Neural cell (in vitro differentiated cells): ENCODE measurements at regions not wholly inside any gene's neighbourhood (a gene's known extent, or its start where the extent isn't known, plus 50 kb on each side); places are given as distances from the start of the nearest gene placed in this dataset.

Experiments
- H2AFZ ChIP-seq: fragments of 200-600, 300-800 bp; sonication (generic), shearing (Covaris generic); 2 replicates; pipeline ENCODE4 v1.6.0; 2014; ENCODE audit warnings: low read depth, mild to moderate bottlenecking, antibody characterized with exemption, low read length, moderate library complexity
- H3F3A ChIP-seq: fragments of 200-600 bp; shearing (Covaris generic); 2 replicates; pipeline ENCODE4 v1.6.1; 2016; ENCODE audit warnings: mild to moderate bottlenecking, moderate library complexity, mixed read lengths, antibody characterized with exemption, low read length; ENCODE audit not compliant: insufficient read depth, poor library complexity, severe bottlenecking
- H3K27ac ChIP-seq: fragments of 200-600, 300-800 bp; sonication (generic), shearing (Covaris generic); 2 replicates; pipeline ENCODE4 v1.5.1; 2014; ENCODE audit warnings: mild to moderate bottlenecking, low read length, moderate library complexity
- H3K27me3 ChIP-seq: fragments of 300-800, 200-600 bp; sonication (generic), shearing (Covaris generic); 2 replicates; pipeline ENCODE4 v1.6.0; 2014; ENCODE audit warnings: mild to moderate bottlenecking, low read depth, low read length, moderate library complexity; ENCODE audit not compliant: insufficient read depth
- H3K36me3 ChIP-seq: fragments of 300-800, 200-600 bp; sonication (generic), shearing (Covaris generic); 2 replicates; pipeline ENCODE4 v1.5.1; 2014; ENCODE audit warnings: mild to moderate bottlenecking, antibody characterized with exemption, low read length, moderate library complexity; ENCODE audit not compliant: insufficient read depth
- H3K4me2 ChIP-seq: fragments of 300-800, 200-600 bp; sonication (generic), shearing (Covaris generic); 2 replicates; pipeline ENCODE4 v1.6.0; 2014; ENCODE audit warnings: mild to moderate bottlenecking, low read length
- H3K4me3 ChIP-seq: fragments of 300-800, 200-600 bp; sonication (generic), shearing (Covaris generic); 2 replicates; pipeline ENCODE4 v1.5.1; 2014; ENCODE audit warnings: mild to moderate bottlenecking, low read length, moderate library complexity
- H3K79me2 ChIP-seq: fragments of 200-600 bp; shearing (Covaris generic); replicated peaks from 2 replicates; pipeline ENCODE4 v1.6.0; 2014; ENCODE audit warnings: mild to moderate bottlenecking, low read length, moderate library complexity; ENCODE audit not compliant: insufficient read depth
- H3K9ac ChIP-seq: fragments of 300-800, 200-600 bp; sonication (generic), shearing (Covaris generic); 2 replicates; pipeline ENCODE4 v1.6.1; 2016; ENCODE audit warnings: mild to moderate bottlenecking, low read length, mixed read lengths
- H3K9me2 ChIP-seq: fragments of 200-600 bp; shearing (Covaris generic); 2 replicates; pipeline ENCODE4 v1.6.1; 2016; ENCODE audit warnings: mild to moderate bottlenecking, low read length, mixed read lengths; ENCODE audit not compliant: insufficient read depth
- H3K9me3 ChIP-seq: fragments of 200-600, 300-800 bp; sonication (generic), shearing (Covaris generic); 2 replicates; pipeline ENCODE4 v1.6.1; 2016; ENCODE audit warnings: mild to moderate bottlenecking, mixed run types, low read length, moderate library complexity, mixed read lengths
- H4K20me1 ChIP-seq: fragments of 200-600 bp; shearing (Covaris generic); 2 replicates; pipeline ENCODE4 v1.6.1; 2016; ENCODE audit warnings: mild to moderate bottlenecking, mixed run types; ENCODE audit not compliant: insufficient read depth
- EP300 ChIP-seq: fragments of 450-650 bp; conservative IDR thresholded peaks from 2 replicates; pipeline ENCODE4 v1.6.1; 2014; ENCODE audit warnings: antibody characterized with exemption, mild to moderate bottlenecking, moderate library complexity; ENCODE audit not compliant: poor library complexity, severe bottlenecking
- EZH2 ChIP-seq: fragments of 200-600, 300-800 bp; shearing (Covaris generic), sonication (generic); IDR thresholded peaks from 2 replicates; pipeline ENCODE4 v1.6.1; 2014; ENCODE audit warnings: antibody characterized with exemption, low read length, borderline replicate concordance, mild to moderate bottlenecking; ENCODE audit not compliant: insufficient read depth, poor library complexity, severe bottlenecking
- MXI1 ChIP-seq: fragments of 450-650 bp; conservative IDR thresholded peaks from 2 replicates; pipeline ENCODE4 v1.6.1; 2014; ENCODE audit warnings: antibody characterized with exemption, mild to moderate bottlenecking; ENCODE audit not compliant: poor library complexity, severe bottlenecking
- POLR2AphosphoS5 ChIP-seq: IDR thresholded peaks from 2 replicates; pipeline ENCODE4 v1.6.1; 2012
- RAD21 ChIP-seq: fragments of 450-650 bp; conservative IDR thresholded peaks from 2 replicates; pipeline ENCODE4 v1.6.1; 2014; ENCODE audit warnings: antibody characterized with exemption, mild to moderate bottlenecking, moderate library complexity
- SMC3 ChIP-seq: fragments of 450-650 bp; conservative IDR thresholded peaks from 2 replicates; pipeline ENCODE4 v1.6.1; 2014; ENCODE audit warnings: antibody characterized with exemption, mild to moderate bottlenecking, moderate library complexity; ENCODE audit not compliant: poor library complexity
- TAF1 ChIP-seq: IDR thresholded peaks from 2 replicates; pipeline ENCODE4 v1.6.1; 2012; ENCODE audit warnings: low read depth
- TF ChIP-seq, protein P1 (sequence below): IDR thresholded peaks from 2 replicates; pipeline ENCODE4 v1.6.1; 2012; ENCODE audit warnings: borderline replicate concordance
- TF ChIP-seq, protein P2 (sequence below): fragments of 450-650 bp; IDR thresholded peaks from 2 replicates; pipeline ENCODE4 v1.5.1; 2014; ENCODE audit warnings: antibody characterized with exemption, mild to moderate bottlenecking, moderate library complexity; ENCODE audit not compliant: poor library complexity, severe bottlenecking

DNA sequence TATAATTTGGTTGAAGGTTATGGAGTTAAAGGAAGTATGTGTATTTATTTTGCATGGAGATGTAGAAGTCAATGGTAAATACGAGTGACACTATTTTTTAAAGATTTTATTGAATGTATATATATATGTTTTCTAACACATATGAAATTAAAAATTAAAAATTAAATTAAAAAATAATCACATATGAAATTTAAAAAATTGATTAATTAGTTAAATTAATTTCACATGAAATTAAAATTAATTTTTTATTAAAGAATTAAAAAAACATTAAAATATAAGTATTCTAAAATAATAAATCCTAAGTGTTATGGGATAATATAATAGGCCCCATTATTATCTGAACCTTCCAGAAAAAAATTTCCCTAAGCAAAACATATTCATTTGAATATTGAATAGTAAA lies 1163.5 kb downstream of the ARAP2 start:
- no peaks in the 10 kb centered on the region for H3K79me2 ChIP-seq
- H3K9ac ChIP-seq: no peak overlapping the region
- no peaks in the 10 kb centered on the region for H3K36me3 ChIP-seq
- H2AFZ ChIP-seq: no peak overlapping the region
- no peaks in the 10 kb centered on the region for H3F3A ChIP-seq
- no peaks in the 10 kb centered on the region for H3K27me3 ChIP-seq
- H3K4me3 ChIP-seq: no peak overlapping the region
- H3K27ac ChIP-seq: no peak overlapping the region
- no peaks in the 10 kb centered on the region for H3K9me3 ChIP-seq
- no peaks in the 10 kb centered on the region for H4K20me1 ChIP-seq
- no peak overlapping the region for H3K4me2 ChIP-seq
- H3K9me2 ChIP-seq: no peaks in the 10 kb centered on the region
- TF ChIP-seq, protein P1, sequence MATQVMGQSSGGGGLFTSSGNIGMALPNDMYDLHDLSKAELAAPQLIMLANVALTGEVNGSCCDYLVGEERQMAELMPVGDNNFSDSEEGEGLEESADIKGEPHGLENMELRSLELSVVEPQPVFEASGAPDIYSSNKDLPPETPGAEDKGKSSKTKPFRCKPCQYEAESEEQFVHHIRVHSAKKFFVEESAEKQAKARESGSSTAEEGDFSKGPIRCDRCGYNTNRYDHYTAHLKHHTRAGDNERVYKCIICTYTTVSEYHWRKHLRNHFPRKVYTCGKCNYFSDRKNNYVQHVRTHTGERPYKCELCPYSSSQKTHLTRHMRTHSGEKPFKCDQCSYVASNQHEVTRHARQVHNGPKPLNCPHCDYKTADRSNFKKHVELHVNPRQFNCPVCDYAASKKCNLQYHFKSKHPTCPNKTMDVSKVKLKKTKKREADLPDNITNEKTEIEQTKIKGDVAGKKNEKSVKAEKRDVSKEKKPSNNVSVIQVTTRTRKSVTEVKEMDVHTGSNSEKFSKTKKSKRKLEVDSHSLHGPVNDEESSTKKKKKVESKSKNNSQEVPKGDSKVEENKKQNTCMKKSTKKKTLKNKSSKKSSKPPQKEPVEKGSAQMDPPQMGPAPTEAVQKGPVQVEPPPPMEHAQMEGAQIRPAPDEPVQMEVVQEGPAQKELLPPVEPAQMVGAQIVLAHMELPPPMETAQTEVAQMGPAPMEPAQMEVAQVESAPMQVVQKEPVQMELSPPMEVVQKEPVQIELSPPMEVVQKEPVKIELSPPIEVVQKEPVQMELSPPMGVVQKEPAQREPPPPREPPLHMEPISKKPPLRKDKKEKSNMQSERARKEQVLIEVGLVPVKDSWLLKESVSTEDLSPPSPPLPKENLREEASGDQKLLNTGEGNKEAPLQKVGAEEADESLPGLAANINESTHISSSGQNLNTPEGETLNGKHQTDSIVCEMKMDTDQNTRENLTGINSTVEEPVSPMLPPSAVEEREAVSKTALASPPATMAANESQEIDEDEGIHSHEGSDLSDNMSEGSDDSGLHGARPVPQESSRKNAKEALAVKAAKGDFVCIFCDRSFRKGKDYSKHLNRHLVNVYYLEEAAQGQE: no peak
- no peak for TF ChIP-seq EP300
- no peak for TF ChIP-seq RAD21
- no peak for TF ChIP-seq EZH2
- no peak for TF ChIP-seq TAF1
- no peak for TF ChIP-seq POLR2AphosphoS5
- TF ChIP-seq MXI1: no peak
- TF ChIP-seq, protein P2, sequence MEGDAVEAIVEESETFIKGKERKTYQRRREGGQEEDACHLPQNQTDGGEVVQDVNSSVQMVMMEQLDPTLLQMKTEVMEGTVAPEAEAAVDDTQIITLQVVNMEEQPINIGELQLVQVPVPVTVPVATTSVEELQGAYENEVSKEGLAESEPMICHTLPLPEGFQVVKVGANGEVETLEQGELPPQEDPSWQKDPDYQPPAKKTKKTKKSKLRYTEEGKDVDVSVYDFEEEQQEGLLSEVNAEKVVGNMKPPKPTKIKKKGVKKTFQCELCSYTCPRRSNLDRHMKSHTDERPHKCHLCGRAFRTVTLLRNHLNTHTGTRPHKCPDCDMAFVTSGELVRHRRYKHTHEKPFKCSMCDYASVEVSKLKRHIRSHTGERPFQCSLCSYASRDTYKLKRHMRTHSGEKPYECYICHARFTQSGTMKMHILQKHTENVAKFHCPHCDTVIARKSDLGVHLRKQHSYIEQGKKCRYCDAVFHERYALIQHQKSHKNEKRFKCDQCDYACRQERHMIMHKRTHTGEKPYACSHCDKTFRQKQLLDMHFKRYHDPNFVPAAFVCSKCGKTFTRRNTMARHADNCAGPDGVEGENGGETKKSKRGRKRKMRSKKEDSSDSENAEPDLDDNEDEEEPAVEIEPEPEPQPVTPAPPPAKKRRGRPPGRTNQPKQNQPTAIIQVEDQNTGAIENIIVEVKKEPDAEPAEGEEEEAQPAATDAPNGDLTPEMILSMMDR: no peak
- no peak for TF ChIP-seq SMC3

DNA sequence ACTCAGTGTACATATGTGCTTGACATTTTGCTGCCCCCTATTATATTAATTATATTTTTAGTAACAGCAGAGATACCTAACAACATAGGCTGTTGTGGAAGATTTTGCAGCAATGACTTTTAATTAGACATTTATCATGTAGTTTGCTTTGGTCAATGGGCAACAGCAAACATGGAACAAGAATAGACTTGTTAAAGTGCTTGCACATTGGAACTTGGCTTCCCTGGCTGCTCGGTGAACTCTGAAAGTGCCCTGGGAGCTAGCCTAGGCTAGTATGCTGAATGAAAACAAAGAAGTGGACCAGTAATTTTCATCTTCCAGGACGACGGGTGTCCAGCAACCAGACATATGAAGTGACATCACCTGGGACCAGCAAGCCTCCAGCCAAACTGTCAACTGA lies 1157.1 kb downstream of the ARAP2 start:
- no peak overlapping the region for H3K4me3 ChIP-seq
- no peaks in the 10 kb centered on the region for H3K9me2 ChIP-seq
- no peak overlapping the region for H3K4me2 ChIP-seq
- no peak overlapping the region for H3K27ac ChIP-seq
- no peaks in the 10 kb centered on the region for H3K79me2 ChIP-seq
- no peak overlapping the region for H2AFZ ChIP-seq
- TF ChIP-seq, protein P2: no peak
- TF ChIP-seq, protein P1: no peak
- TF ChIP-seq EZH2 (no peak), RAD21 (no peak), EP300 (no peak), TAF1 (no peak), SMC3 (no peak), POLR2AphosphoS5 (no peak), MXI1 (no peak)
- H3K9ac ChIP-seq: no peak overlapping the region
- H3K36me3 ChIP-seq: no peaks in the 10 kb centered on the region
- H3K27me3 ChIP-seq: no peaks in the 10 kb centered on the region
- no peaks in the 10 kb centered on the region for H4K20me1 ChIP-seq
- no peaks in the 10 kb centered on the region for H3K9me3 ChIP-seq
- no peaks in the 10 kb centered on the region for H3F3A ChIP-seq
